Esophagus squamous epithelium (tissue), 4 donors: ENCODE measurements at regions not wholly inside any gene's neighbourhood (a gene's known extent, or its start where the extent isn't known, plus 50 kb on each side); places are given as distances from the start of the nearest gene placed in this dataset.

Source experiments
- POLR2A ChIP-seq, 4 donors: fragments of 450-650 bp; IDR thresholded peaks; one replicate each; pipeline ENCODE4 v1.6.1; 2017; ENCODE audit warnings: antibody characterized with exemption in 4 of 4, mild to moderate bottlenecking in 4 of 4, moderate library complexity in 3 of 4
- TF ChIP-seq, protein P1 (sequence below), 6 experiments: fragments of 450-650 bp in 4 of 6; fragments of 200-600 bp in 2 of 6; sonication (generic) in 2 of 6; IDR thresholded peaks; one replicate each; pipeline ENCODE4 v1.5.1; 2016 to 2019; ENCODE audit warnings: antibody characterized with exemption in 6 of 6, mild to moderate bottlenecking in 4 of 6, moderate library complexity in 4 of 6

DNA sequence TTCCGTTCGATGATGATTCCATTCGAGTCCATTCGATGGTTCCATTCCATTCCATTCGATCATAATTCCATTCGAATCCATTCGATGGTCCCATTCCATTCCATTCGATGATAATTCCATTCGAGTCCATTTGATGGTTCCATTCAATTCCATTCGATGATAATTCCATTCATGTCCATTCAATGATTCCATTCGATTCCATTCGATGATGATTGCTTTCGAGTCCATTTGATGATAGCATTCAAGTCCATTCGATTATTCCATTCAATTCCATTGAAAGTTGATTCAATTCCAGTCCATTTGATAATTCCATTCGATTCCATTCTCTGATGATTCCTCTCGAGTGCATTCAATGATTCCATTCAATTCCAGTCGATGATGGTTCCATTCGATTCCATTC lies 3895.3 kb downstream of the SRGAP2C start:
- TF ChIP-seq, protein P1, sequence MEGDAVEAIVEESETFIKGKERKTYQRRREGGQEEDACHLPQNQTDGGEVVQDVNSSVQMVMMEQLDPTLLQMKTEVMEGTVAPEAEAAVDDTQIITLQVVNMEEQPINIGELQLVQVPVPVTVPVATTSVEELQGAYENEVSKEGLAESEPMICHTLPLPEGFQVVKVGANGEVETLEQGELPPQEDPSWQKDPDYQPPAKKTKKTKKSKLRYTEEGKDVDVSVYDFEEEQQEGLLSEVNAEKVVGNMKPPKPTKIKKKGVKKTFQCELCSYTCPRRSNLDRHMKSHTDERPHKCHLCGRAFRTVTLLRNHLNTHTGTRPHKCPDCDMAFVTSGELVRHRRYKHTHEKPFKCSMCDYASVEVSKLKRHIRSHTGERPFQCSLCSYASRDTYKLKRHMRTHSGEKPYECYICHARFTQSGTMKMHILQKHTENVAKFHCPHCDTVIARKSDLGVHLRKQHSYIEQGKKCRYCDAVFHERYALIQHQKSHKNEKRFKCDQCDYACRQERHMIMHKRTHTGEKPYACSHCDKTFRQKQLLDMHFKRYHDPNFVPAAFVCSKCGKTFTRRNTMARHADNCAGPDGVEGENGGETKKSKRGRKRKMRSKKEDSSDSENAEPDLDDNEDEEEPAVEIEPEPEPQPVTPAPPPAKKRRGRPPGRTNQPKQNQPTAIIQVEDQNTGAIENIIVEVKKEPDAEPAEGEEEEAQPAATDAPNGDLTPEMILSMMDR (IDR thresholded peaks at IDR 0.05) = no peak
- TF ChIP-seq POLR2A (IDR thresholded peaks at IDR 0.05) = no peak
